ENCODE measurements at regions not wholly inside any gene's neighbourhood (a gene's known extent, or its start where the extent isn't known, plus 50 kb on each side); places are given as distances from the start of the nearest gene placed in this dataset.

- no peaks in the 10 kb centered on the region for H3K4me1 ChIP-seq (ENCODE audit: insufficient read depth, low read length)
- no peaks in the 10 kb centered on the region for H3K27me3 ChIP-seq (ENCODE audit: insufficient read depth, low read length)
- H3K36me3 ChIP-seq (ENCODE audit: insufficient read depth, low read length) = no peaks in the 10 kb centered on the region
- no peak overlapping the region for H2AFZ ChIP-seq (ENCODE audit: low read depth, low read length)
- H3K9me3 ChIP-seq (ENCODE audit: low read length) = no peaks in the 10 kb centered on the region
- no peak overlapping the region for H3K4me3 ChIP-seq (ENCODE audit: low read length)
These were observed 724.6 kb upstream of the TMEM132C start for GRCh38 chr12:127542391-127542790.

- H2AFZ ChIP-seq (ENCODE audit: low read depth, low read length) = no peak overlapping the region
- no peaks in the 10 kb centered on the region for H3K36me3 ChIP-seq (ENCODE audit: insufficient read depth, low read length)
- no peaks in the 10 kb centered on the region for H3K27me3 ChIP-seq (ENCODE audit: insufficient read depth, low read length)
- H3K9me3 ChIP-seq (ENCODE audit: low read length) = no peaks in the 10 kb centered on the region
- H3K4me1 ChIP-seq (ENCODE audit: insufficient read depth, low read length) = no peaks in the 10 kb centered on the region
- no peak overlapping the region for H3K4me3 ChIP-seq (ENCODE audit: low read length)
These were observed 724.0 kb upstream of the TMEM132C start for GRCh38 chr12:127542931-127543330.

- Histone ChIP-seq H3K36me3 (ENCODE audit: insufficient read depth, low read length) (no peaks in the 10 kb centered on the region), H2AFZ (ENCODE audit: low read depth, low read length) (no peak overlapping the region), H3K27me3 (ENCODE audit: insufficient read depth, low read length) (no peaks in the 10 kb centered on the region), H3K4me1 (ENCODE audit: insufficient read depth, low read length) (no peaks in the 10 kb centered on the region), H3K9me3 (ENCODE audit: low read length) (no peaks in the 10 kb centered on the region), H3K4me3 (ENCODE audit: low read length) (no peak overlapping the region)
These were observed 720.1 kb upstream of the TMEM132C start for GRCh38 chr12:127546721-127547505.

- H3K4me1 ChIP-seq (ENCODE audit: insufficient read depth, low read length) = no peaks in the 10 kb centered on the region
- H3K9me3 ChIP-seq (ENCODE audit: low read length) = no peaks in the 10 kb centered on the region
- H3K36me3 ChIP-seq (ENCODE audit: insufficient read depth, low read length) = no peaks in the 10 kb centered on the region
- H3K27me3 ChIP-seq (ENCODE audit: insufficient read depth, low read length) = no peaks in the 10 kb centered on the region
- no peak overlapping the region for H3K4me3 ChIP-seq (ENCODE audit: low read length)
- no peak overlapping the region for H2AFZ ChIP-seq (ENCODE audit: low read depth, low read length)
These were observed 718.8 kb upstream of the TMEM132C start for GRCh38 chr12:127548123-127548553.

GRCh38 chr12:127550271-127550670 is 716.7 kb upstream of the TMEM132C start:
- Histone ChIP-seq H3K27me3 (ENCODE audit: insufficient read depth, low read length) (no peaks in the 10 kb centered on the region), H3K36me3 (ENCODE audit: insufficient read depth, low read length) (no peaks in the 10 kb centered on the region), H3K4me1 (ENCODE audit: insufficient read depth, low read length) (no peaks in the 10 kb centered on the region), H3K4me3 (ENCODE audit: low read length) (no peak overlapping the region), H3K9me3 (ENCODE audit: low read length) (no peaks in the 10 kb centered on the region), H2AFZ (ENCODE audit: low read depth, low read length) (no peak overlapping the region)

- Histone ChIP-seq H3K4me3 (ENCODE audit: low read length) (no peak overlapping the region), H2AFZ (ENCODE audit: low read depth, low read length) (no peak overlapping the region), H3K27me3 (ENCODE audit: insufficient read depth, low read length) (no peaks in the 10 kb centered on the region), H3K9me3 (ENCODE audit: low read length) (no peaks in the 10 kb centered on the region), H3K36me3 (ENCODE audit: insufficient read depth, low read length) (no peaks in the 10 kb centered on the region), H3K4me1 (ENCODE audit: insufficient read depth, low read length) (no peaks in the 10 kb centered on the region)
These were observed 714.1 kb upstream of the TMEM132C start for GRCh38 chr12:127552838-127553237.

GRCh38 chr12:127555071-127555470 is 711.9 kb upstream of the TMEM132C start:
- no peak overlapping the region for H3K4me3 ChIP-seq (ENCODE audit: low read length)
- H3K36me3 ChIP-seq (ENCODE audit: insufficient read depth, low read length) = no peaks in the 10 kb centered on the region
- H3K4me1 ChIP-seq (ENCODE audit: insufficient read depth, low read length) = no peaks in the 10 kb centered on the region
- H3K9me3 ChIP-seq (ENCODE audit: low read length) = no peaks in the 10 kb centered on the region
- H2AFZ ChIP-seq (ENCODE audit: low read depth, low read length) = no peak overlapping the region
- H3K27me3 ChIP-seq (ENCODE audit: insufficient read depth, low read length) = no peaks in the 10 kb centered on the region

GRCh38 chr12:127556231-127556886 is 710.6 kb upstream of the TMEM132C start:
- no peak overlapping the region for H3K4me3 ChIP-seq (ENCODE audit: low read length)
- no peaks in the 10 kb centered on the region for H3K27me3 ChIP-seq (ENCODE audit: insufficient read depth, low read length)
- H3K4me1 ChIP-seq (ENCODE audit: insufficient read depth, low read length) = no peaks in the 10 kb centered on the region
- H3K36me3 ChIP-seq (ENCODE audit: insufficient read depth, low read length) = no peaks in the 10 kb centered on the region
- no peaks in the 10 kb centered on the region for H3K9me3 ChIP-seq (ENCODE audit: low read length)
- no peak overlapping the region for H2AFZ ChIP-seq (ENCODE audit: low read depth, low read length)

- Histone ChIP-seq H2AFZ (ENCODE audit: low read depth, low read length) (no peak overlapping the region), H3K36me3 (ENCODE audit: insufficient read depth, low read length) (no peaks in the 10 kb centered on the region), H3K4me1 (ENCODE audit: insufficient read depth, low read length) (no peaks in the 10 kb centered on the region), H3K27me3 (ENCODE audit: insufficient read depth, low read length) (no peaks in the 10 kb centered on the region), H3K9me3 (ENCODE audit: low read length) (no peaks in the 10 kb centered on the region), H3K4me3 (ENCODE audit: low read length) (no peak overlapping the region)
These were observed 708.6 kb upstream of the TMEM132C start for GRCh38 chr12:127558361-127558760.

GRCh38 chr12:127559349-127560040 is 707.5 kb upstream of the TMEM132C start:
- Histone ChIP-seq H3K4me3 (ENCODE audit: low read length) (no peak overlapping the region), H3K4me1 (ENCODE audit: insufficient read depth, low read length) (no peaks in the 10 kb centered on the region), H2AFZ (ENCODE audit: low read depth, low read length) (no peak overlapping the region), H3K9me3 (ENCODE audit: low read length) (no peaks in the 10 kb centered on the region), H3K27me3 (ENCODE audit: insufficient read depth, low read length) (no peaks in the 10 kb centered on the region), H3K36me3 (ENCODE audit: insufficient read depth, low read length) (no peaks in the 10 kb centered on the region)

GRCh38 chr12:127560041-127560478 is 706.9 kb upstream of the TMEM132C start:
- Histone ChIP-seq H3K9me3 (ENCODE audit: low read length) (no peaks in the 10 kb centered on the region), H3K4me1 (ENCODE audit: insufficient read depth, low read length) (no peaks in the 10 kb centered on the region), H2AFZ (ENCODE audit: low read depth, low read length) (no peak overlapping the region), H3K27me3 (ENCODE audit: insufficient read depth, low read length) (no peaks in the 10 kb centered on the region), H3K36me3 (ENCODE audit: insufficient read depth, low read length) (no peaks in the 10 kb centered on the region), H3K4me3 (ENCODE audit: low read length) (no peak overlapping the region)

- no peaks in the 10 kb centered on the region for H3K36me3 ChIP-seq (ENCODE audit: insufficient read depth, low read length)
- no peaks in the 10 kb centered on the region for H3K4me1 ChIP-seq (ENCODE audit: insufficient read depth, low read length)
- H3K27me3 ChIP-seq (ENCODE audit: insufficient read depth, low read length) = no peaks in the 10 kb centered on the region
- H2AFZ ChIP-seq (ENCODE audit: low read depth, low read length) = no peak overlapping the region
- H3K9me3 ChIP-seq (ENCODE audit: low read length) = no peaks in the 10 kb centered on the region
- H3K4me3 ChIP-seq (ENCODE audit: low read length) = no peak overlapping the region
These were observed 704.2 kb upstream of the TMEM132C start for GRCh38 chr12:127562816-127563215.

GRCh38 chr12:127565241-127565640 is 701.7 kb upstream of the TMEM132C start:
- no peaks in the 10 kb centered on the region for H3K36me3 ChIP-seq (ENCODE audit: insufficient read depth, low read length)
- no peaks in the 10 kb centered on the region for H3K9me3 ChIP-seq (ENCODE audit: low read length)
- H2AFZ ChIP-seq (ENCODE audit: low read depth, low read length) = no peak overlapping the region
- no peaks in the 10 kb centered on the region for H3K27me3 ChIP-seq (ENCODE audit: insufficient read depth, low read length)
- H3K4me1 ChIP-seq (ENCODE audit: insufficient read depth, low read length) = no peaks in the 10 kb centered on the region
- no peak overlapping the region for H3K4me3 ChIP-seq (ENCODE audit: low read length)
